ENCODE measurements at regions not wholly inside any gene's neighbourhood (a gene's known extent, or its start where the extent isn't known, plus 50 kb on each side); places are given as distances from the start of the nearest gene placed in this dataset.

DNA sequence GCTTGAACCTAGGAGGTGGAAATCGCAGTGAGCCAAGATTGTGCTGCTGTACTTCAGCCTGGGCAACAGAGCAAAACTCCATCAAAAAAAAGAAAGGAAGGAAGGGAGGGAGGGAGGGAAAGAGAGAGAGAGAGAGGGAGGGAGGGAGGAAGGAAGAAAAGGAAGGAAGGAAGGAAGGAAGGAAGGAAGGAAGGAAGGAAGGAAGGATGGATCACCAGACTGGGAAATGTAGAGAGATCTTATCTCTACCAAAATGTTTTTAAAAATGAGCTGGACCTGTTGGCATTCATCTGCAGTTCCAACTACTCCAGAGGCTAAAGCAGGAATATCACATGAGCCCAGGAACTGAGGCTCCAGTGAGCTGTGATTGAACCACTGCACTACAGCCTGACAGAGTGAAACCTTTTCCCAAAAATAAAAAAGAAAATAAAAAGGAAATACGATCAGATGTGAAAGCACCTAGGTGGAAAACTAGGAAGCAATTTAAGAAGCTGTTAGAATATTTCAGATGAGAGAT lies 239.4 kb downstream of the CDH7 start:
- Histone ChIP-seq H3K27ac (ENCODE audit: extremely low read length, insufficient read depth, low read length) (no peak overlapping the region), H3K9ac (ENCODE audit: insufficient read depth, low read depth, low read length) (no peak overlapping the region), H3K4me2 (ENCODE audit: low read depth, low read length) (no peak overlapping the region), H4K20me1 (ENCODE audit: insufficient read depth, low read length) (no peaks in the 10 kb centered on the region), H3K4me1 (ENCODE audit: insufficient read depth, low read length) (no peaks in the 10 kb centered on the region), H3K27me3 (ENCODE audit: control insufficient read depth in 1 of 2, insufficient read depth in 2 of 2, low read length in 2 of 2) (no peaks in the 10 kb centered on the region), H3K79me2 (ENCODE audit: insufficient read depth, low read length) (no peaks in the 10 kb centered on the region), H3K9me3 (ENCODE audit: low read length) (no peaks in the 10 kb centered on the region), H2AFZ (ENCODE audit: low read length) (no peak overlapping the region), H3K36me3 (replicated peaks in 1 of 2; ENCODE audit: control insufficient read depth in 1 of 2, insufficient read depth in 2 of 2, low read length in 2 of 2) (no peaks in the 10 kb centered on the region), H3K4me3 (replicated peaks in 1 of 3; ENCODE audit: insufficient read depth in 1 of 3, low read depth in 2 of 3, low read length in 3 of 3) (no peak overlapping the region)
- FAIRE-seq (no peak), DNase-seq (ENCODE audit: low spot score) (no peak), ATAC-seq (no peak)
- intact Hi-C loops (cut with micrococcal nuclease; ENCODE audit: unreplicated experiment) (no loop called here), in situ Hi-C loops (cut with HindIII; ENCODE audit: extremely low pct_ligation_motif_present, low pct_unique_long_range_greater_than_20kb) (no loop called here)
- ChIA-PET CTCF (ENCODE audit: low intra/inter-chr PET ratio, low total read pairs) (no interaction called here), POLR2A (no interaction called here)
- 0% methylated on average over 2 of the region's 2 CpGs for WGBS (ENCODE audit: low lambda C conversion rate)
- BruUV-seq (replicated peaks): no TSS peak
- TF ChIP-seq, protein P1, sequence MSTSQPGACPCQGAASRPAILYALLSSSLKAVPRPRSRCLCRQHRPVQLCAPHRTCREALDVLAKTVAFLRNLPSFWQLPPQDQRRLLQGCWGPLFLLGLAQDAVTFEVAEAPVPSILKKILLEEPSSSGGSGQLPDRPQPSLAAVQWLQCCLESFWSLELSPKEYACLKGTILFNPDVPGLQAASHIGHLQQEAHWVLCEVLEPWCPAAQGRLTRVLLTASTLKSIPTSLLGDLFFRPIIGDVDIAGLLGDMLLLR (CRISPR knock-in tag; IDR thresholded peaks at IDR 0.05): no peak
- TF ChIP-seq SYNCRIP (IDR thresholded peaks at IDR 0.05; ENCODE audit: insufficient read depth, low read depth, low read length) (no peak), HNRNPLL (IDR thresholded peaks at IDR 0.05; ENCODE audit: low read depth, low read length, poor library complexity, severe bottlenecking) (no peak)

DNA sequence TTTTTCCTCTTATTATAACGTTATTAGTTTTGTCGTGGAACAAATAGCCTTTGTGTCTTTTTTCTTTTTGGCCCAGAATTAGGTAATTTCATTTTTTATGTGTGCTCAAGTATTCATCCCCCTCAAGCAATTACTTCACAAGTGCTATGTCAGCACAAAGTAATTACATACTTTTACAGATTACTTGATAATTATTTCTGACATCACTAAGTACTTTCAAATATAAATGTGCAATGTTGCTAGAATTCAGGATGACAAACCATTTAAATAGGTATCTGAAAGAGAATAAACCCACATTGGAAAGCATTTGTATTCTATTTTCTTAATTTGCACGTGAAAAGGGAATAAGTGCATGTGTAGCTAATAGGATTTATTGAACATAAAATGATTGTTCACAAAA lies 238.2 kb downstream of the CDH7 start:
- Histone ChIP-seq H3K36me3 (replicated peaks in 1 of 2; ENCODE audit: control insufficient read depth in 1 of 2, insufficient read depth in 2 of 2, low read length in 2 of 2) (no peaks in the 10 kb centered on the region), H3K4me1 (ENCODE audit: insufficient read depth, low read length) (no peaks in the 10 kb centered on the region), H3K79me2 (ENCODE audit: insufficient read depth, low read length) (no peaks in the 10 kb centered on the region), H3K9ac (ENCODE audit: insufficient read depth, low read depth, low read length) (no peak overlapping the region), H3K9me3 (ENCODE audit: low read length) (no peaks in the 10 kb centered on the region), H4K20me1 (ENCODE audit: insufficient read depth, low read length) (no peaks in the 10 kb centered on the region), H2AFZ (ENCODE audit: low read length) (no peak overlapping the region), H3K4me3 (replicated peaks in 1 of 3; ENCODE audit: insufficient read depth in 1 of 3, low read depth in 2 of 3, low read length in 3 of 3) (no peak overlapping the region), H3K27ac (ENCODE audit: extremely low read length, insufficient read depth, low read length) (no peak overlapping the region), H3K4me2 (ENCODE audit: low read depth, low read length) (no peak overlapping the region), H3K27me3 (ENCODE audit: control insufficient read depth in 1 of 2, insufficient read depth in 2 of 2, low read length in 2 of 2) (no peaks in the 10 kb centered on the region)
- no peak for ATAC-seq
- POLR2A ChIA-PET: no interaction called here
- CTCF ChIA-PET (ENCODE audit: low intra/inter-chr PET ratio, low total read pairs): no interaction called here
- FAIRE-seq: no peak
- no peak for DNase-seq (ENCODE audit: low spot score)
- intact Hi-C loops (cut with micrococcal nuclease; ENCODE audit: unreplicated experiment): no loop called here
- TF ChIP-seq HOMEZ (CRISPR knock-in tag; IDR thresholded peaks at IDR 0.05; ENCODE audit: low read depth): no peak
- peak; percentile 81 for TF ChIP-seq MAFF (IDR thresholded peaks at IDR 0.05; ENCODE audit: low read depth, low read length)
- no peak for TF ChIP-seq FOXP1 (IDR thresholded peaks at IDR 0.05)
- TF ChIP-seq FOXP1 (CRISPR knock-in tag; IDR thresholded peaks at IDR 0.05): no peak
- peak; percentile 72 to 87 for TF ChIP-seq MAFK (conservative IDR thresholded peaks at IDR 0.05 in 1 of 2, IDR thresholded peaks at IDR 0.05 in 1 of 2; ENCODE audit: low read length in 2 of 2)
- no peak for TF ChIP-seq JUN (CRISPR knock-in tag; IDR thresholded peaks at IDR 0.05)
- TF ChIP-seq, protein P2, sequence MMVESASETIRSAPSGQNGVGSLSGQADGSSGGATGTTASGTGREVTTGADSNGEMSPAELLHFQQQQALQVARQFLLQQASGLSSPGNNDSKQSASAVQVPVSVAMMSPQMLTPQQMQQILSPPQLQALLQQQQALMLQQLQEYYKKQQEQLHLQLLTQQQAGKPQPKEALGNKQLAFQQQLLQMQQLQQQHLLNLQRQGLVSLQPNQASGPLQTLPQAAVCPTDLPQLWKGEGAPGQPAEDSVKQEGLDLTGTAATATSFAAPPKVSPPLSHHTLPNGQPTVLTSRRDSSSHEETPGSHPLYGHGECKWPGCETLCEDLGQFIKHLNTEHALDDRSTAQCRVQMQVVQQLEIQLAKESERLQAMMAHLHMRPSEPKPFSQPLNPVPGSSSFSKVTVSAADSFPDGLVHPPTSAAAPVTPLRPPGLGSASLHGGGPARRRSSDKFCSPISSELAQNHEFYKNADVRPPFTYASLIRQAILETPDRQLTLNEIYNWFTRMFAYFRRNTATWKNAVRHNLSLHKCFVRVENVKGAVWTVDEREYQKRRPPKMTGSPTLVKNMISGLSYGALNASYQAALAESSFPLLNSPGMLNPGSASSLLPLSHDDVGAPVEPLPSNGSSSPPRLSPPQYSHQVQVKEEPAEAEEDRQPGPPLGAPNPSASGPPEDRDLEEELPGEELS (CRISPR knock-in tag; IDR thresholded peaks at IDR 0.05): no peak
- TF ChIP-seq ZNF672 (CRISPR knock-in tag; IDR thresholded peaks at IDR 0.05): no peak
- TF ChIP-seq NCOR1 (IDR thresholded peaks at IDR 0.05; ENCODE audit: borderline replicate concordance, low read length): no peak
- no TSS peak for BruUV-seq (replicated peaks)
- WGBS (ENCODE audit: low lambda C conversion rate): 2% methylated on average over 3 of the region's 3 CpGs
- in situ Hi-C loops (cut with HindIII; ENCODE audit: extremely low pct_ligation_motif_present, low pct_unique_long_range_greater_than_20kb): no loop called here
